ENCODE measurements at regions not wholly inside any gene's neighbourhood (a gene's known extent, or its start where the extent isn't known, plus 50 kb on each side); places are given as distances from the start of the nearest gene placed in this dataset.
A peak's percentile ranks its signal among the peaks of the same experiment; 100 is the strongest.

- DNase-seq (ENCODE audit: low spot score): no peak
- H3K9me3 Mint-ChIP-seq (ENCODE audit: low read depth): no peaks in the 10 kb centered on the region
- no peak overlapping the region for H3K27ac Mint-ChIP-seq (ENCODE audit: unreplicated experiment)
- H3K4me1 Mint-ChIP-seq (ENCODE audit: low read depth): peaks cover 19% of the 10 kb centered on the region
- H3K36me3 Mint-ChIP-seq (ENCODE audit: low read depth): no peaks in the 10 kb centered on the region
- no peaks in the 10 kb centered on the region for H3K27me3 Mint-ChIP-seq (ENCODE audit: low read depth)
- TF ChIP-seq CTCF (IDR thresholded peaks at IDR 0.05): no peak
- no peak overlapping the region for H3K4me3 Mint-ChIP-seq (ENCODE audit: unreplicated experiment)
These were observed 288.0 kb upstream of the SLC10A2 start for GRCh38 chr13:103354171-103354570.

GRCh38 chr13:103351035-103351828 lies 285.0 kb upstream of the SLC10A2 start:
- no peak for DNase-seq (ENCODE audit: low spot score)
- H3K4me1 Mint-ChIP-seq (ENCODE audit: low read depth): peaks cover 19% of the 10 kb centered on the region
- peaks cover 2% of the 10 kb centered on the region for H3K27me3 Mint-ChIP-seq (ENCODE audit: low read depth)
- no peak for TF ChIP-seq CTCF (IDR thresholded peaks at IDR 0.05)
- peaks cover 3% of the 10 kb centered on the region for H3K9me3 Mint-ChIP-seq (ENCODE audit: low read depth)
- H3K27ac Mint-ChIP-seq (ENCODE audit: unreplicated experiment): peak overlapping the region; percentile 72
- H3K36me3 Mint-ChIP-seq (ENCODE audit: low read depth): no peaks in the 10 kb centered on the region
- H3K4me3 Mint-ChIP-seq (ENCODE audit: unreplicated experiment): peak overlapping the region; percentile 48

- Mint-ChIP-seq H3K4me1 (ENCODE audit: low read depth) (peaks cover 19% of the 10 kb centered on the region), H3K27me3 (ENCODE audit: low read depth) (peaks cover 2% of the 10 kb centered on the region), H3K27ac (ENCODE audit: unreplicated experiment) (no peak overlapping the region), H3K9me3 (ENCODE audit: low read depth) (peaks cover 3% of the 10 kb centered on the region), H3K36me3 (ENCODE audit: low read depth) (no peaks in the 10 kb centered on the region), H3K4me3 (ENCODE audit: unreplicated experiment) (no peak overlapping the region)
- no peak for DNase-seq (ENCODE audit: low spot score)
- no peak for TF ChIP-seq CTCF (IDR thresholded peaks at IDR 0.05)
These were observed 283.9 kb upstream of the SLC10A2 start for GRCh38 chr13:103350147-103350546.

- Mint-ChIP-seq H3K4me1 (ENCODE audit: low read depth) (peaks cover 19% of the 10 kb centered on the region), H3K36me3 (ENCODE audit: low read depth) (peaks cover 3% of the 10 kb centered on the region), H3K27me3 (ENCODE audit: low read depth) (peaks cover 2% of the 10 kb centered on the region), H3K27ac (ENCODE audit: unreplicated experiment) (no peak overlapping the region), H3K4me3 (ENCODE audit: unreplicated experiment) (no peak overlapping the region), H3K9me3 (ENCODE audit: low read depth) (peaks cover 6% of the 10 kb centered on the region)
- no peak for DNase-seq (ENCODE audit: low spot score)
- no peak for TF ChIP-seq CTCF (IDR thresholded peaks at IDR 0.05)
These were observed 283.2 kb upstream of the SLC10A2 start for GRCh38 chr13:103349211-103349980.

GRCh38 chr13:103335241-103335640 lies 269.0 kb upstream of the SLC10A2 start:
- no peaks in the 10 kb centered on the region for H3K4me1 Mint-ChIP-seq (ENCODE audit: low read depth)
- no peaks in the 10 kb centered on the region for H3K27me3 Mint-ChIP-seq (ENCODE audit: low read depth)
- no peak overlapping the region for H3K4me3 Mint-ChIP-seq (ENCODE audit: unreplicated experiment)
- peaks cover 11% of the 10 kb centered on the region for H3K9me3 Mint-ChIP-seq (ENCODE audit: low read depth)
- no peak overlapping the region for H3K27ac Mint-ChIP-seq (ENCODE audit: unreplicated experiment)
- no peak for DNase-seq (ENCODE audit: low spot score)
- no peak for TF ChIP-seq CTCF (IDR thresholded peaks at IDR 0.05)
- no peaks in the 10 kb centered on the region for H3K36me3 Mint-ChIP-seq (ENCODE audit: low read depth)

All from chondrocyte (in vitro differentiated cells).